GM21423 (cell line): ENCODE measurements at regions not wholly inside any gene's neighbourhood (a gene's known extent, or its start where the extent isn't known, plus 50 kb on each side); places are given as distances from the start of the nearest gene placed in this dataset.

Source experiments
- ATAC-seq: cut with Tn5 transposase; IDR thresholded peaks from one replicate; pipeline ENCODE4 v1.9.1; 2021; ENCODE audit warnings: mild to moderate bottlenecking, moderate library complexity; ENCODE audit not compliant: unreplicated experiment

DNA sequence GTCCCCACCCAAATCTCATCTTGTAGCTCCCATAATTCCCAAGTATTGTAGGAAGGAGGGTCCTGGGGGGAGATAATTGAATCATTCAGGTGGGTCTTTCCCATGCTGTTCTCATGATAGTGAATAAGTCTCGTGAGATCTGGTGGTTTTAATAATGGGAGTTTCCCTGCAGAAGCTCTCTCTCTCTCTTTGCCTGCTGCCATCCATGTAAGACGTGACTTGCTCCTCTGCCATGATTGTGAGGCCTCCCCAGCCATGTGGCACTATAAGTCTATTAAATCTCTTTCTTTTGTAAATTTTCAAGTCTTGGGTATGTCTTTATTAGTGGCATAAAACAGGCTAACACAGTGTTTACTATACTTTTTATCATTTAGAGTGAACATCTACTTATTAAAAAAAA, 338.8 kb downstream of the ANKRD7 start:
- ATAC-seq: no peak

DNA sequence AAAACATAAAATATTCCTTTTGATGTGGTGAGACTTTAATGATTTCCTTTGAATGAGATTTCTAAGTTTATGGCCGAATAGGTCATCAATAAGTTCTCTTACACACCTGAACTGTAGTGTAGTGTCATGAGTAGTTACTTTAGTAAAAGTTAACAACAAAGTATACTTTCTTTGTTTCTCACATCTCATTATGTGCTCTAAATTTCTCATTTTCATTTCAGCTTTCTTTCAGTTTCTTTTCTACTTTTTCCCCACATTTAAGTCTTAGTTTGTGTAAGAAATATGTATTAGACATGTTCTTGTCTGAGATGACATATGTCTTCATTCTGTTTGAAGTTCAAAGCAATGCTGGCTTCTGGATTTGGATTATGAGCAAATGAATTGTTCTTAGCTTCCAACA, 348.1 kb downstream of the ANKRD7 start:
- ATAC-seq: no peak

DNA sequence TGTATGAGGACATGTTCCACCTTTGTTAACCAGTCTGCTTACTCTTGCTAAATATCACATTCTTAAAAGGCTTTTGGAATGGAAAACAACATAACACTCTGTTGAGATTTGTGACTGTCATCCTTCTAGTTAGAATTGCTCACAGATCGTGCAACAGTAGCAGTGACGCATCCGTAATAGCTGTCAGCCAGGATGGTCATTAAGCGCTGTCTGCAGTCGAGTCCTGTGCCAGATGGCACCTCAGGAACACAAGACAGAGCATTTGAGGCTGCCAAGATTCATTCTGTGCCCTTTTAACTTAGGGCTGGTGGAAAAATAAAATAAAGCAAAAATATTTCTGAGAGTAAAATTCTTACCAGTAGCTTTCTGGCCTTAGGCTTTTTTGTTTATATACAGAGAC, 348.6 kb downstream of the ANKRD7 start:
- no peak for ATAC-seq

DNA sequence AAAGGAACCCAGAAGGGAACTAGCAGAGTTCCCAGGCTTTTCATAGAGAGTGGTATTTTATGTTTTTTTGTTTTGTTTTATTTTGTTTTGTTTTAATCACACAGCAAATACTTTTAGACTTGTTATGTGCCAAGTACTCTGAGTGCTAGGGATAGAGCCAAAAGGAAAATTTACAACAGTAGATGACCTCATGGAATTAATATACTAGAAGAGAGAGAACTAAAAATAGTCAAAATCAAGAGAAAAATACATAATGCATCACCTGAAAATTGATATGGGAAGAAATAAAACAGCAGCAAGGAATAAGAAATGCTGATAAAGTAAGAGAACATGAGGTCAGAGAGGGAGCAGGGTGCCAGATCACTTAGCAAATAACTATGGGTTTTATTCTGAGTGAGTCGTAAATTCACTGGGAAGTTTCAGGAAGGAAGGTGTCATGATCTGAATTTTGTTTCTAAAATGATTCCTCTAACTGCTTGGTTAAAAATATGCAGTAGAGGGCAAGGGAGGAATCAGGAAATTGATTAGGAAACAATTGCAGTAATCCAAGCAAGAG, 351.0 kb downstream of the ANKRD7 start:
- no peak for ATAC-seq

DNA sequence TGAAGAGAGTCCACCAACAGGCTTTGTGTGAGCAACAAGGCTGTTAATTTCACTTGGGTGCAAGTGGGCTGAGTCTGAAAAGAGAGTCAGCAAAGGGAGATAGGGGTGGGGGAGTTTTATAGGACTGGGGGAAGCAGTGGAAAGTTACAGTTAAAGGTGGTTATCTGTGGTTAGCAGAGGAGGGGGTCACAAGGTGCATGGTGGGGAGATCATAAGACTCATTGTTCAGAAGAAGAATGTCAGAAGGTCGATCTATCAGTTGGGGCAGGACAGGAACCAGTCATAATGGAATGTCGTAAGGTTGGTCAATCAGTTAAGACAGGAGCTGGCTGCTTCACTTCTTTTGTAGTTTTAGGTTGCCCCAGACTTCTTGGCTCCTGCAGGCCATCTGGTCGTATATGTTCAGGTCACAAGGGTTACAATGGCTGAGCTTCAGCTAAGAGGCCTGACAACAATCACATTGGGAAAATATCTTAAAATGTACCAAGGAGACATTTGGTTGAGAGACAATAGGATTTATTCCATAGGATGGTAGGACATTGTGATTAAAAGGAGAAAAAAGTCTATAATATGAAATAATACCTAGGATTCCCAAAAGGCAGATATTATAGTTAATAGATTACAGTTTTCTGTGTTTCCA, 356.4 kb downstream of the ANKRD7 start:
- no peak for ATAC-seq

DNA sequence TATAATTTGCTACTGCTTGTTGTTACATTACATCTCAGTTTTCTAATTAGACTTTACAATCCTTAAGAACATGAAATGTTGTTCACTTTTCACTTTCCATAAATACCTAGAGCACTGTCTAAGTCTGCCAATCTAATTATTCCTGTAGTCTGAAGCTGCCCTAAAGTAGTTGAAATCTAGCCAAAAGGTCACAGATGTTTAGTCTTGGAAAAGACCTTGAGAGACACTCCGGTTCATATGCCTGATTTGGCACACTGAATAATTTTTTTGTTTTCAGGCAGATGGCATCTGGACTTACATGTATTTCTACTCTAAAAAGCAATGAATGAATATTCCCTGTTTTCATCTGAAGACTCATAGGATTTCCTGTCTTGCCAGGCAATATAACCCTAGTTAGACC, 359.1 kb downstream of the ANKRD7 start:
- ATAC-seq: no peak

GRCh38 chr7:118586248-118586647, 361.7 kb downstream of the ANKRD7 start:
- no peak for ATAC-seq

DNA sequence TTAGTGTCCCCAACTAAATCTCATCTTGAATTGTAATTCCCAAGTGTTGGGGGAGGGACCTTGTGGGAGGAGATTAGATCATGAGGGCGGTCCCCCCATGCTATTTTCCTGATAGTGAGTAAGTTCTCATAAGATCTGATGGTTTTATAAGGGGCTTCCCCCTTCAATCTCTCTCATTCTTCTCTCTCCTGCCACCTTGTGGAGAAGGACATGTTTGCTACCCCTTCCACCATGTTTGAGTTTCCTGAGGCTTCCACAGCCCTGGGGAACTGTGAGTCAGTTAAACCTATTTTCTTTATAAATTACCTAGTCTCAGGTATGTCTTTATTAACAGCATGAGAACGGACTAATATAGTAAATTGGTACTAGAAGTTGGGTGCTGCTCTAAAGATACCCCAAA, 365.6 kb downstream of the ANKRD7 start:
- no peak for ATAC-seq

- ATAC-seq: no peak
Measured at GRCh38 chr7:118602090-118602489, 377.6 kb downstream of the ANKRD7 start.

DNA sequence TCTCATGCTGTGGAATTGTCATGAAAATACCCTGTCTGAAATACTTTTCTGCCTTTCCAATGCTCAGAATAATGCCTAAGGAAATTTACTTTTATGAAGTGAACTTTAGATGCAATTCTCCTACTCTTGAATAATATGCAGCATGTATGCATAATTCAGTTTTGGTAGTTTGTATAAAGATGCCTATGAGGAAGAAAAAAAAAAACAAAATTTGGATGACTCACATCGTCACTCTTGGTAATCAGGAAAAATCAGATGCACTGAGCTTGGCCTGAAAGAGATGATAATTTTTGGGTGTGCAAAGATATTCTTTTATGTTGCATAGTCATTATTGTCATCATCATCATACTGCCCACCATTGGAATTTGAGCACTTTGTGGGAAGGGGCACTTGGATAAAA, 382.1 kb downstream of the ANKRD7 start:
- ATAC-seq: no peak

DNA sequence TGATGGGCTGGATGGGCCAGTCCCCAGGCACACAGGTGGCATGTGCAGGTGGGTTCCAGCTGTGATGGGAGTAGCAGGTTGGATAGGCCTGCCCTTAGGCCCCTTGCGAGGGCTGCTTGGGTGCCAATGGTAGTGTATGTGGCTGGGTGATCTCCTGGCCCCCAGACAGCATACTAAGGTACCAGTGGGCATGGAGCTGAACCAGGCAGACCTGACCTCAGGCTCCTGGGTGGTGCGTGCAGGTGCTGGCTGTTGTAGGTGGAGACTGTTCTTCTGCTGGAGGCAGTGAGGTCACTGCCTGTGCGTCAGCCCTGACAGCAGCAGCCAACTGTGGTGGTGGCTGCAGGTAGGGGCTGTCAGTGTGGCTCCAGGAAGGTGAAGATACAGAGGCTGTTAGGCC, 384.7 kb downstream of the ANKRD7 start:
- ATAC-seq: no peak

GRCh38 chr7:118615681-118616080, 391.2 kb downstream of the ANKRD7 start:
- ATAC-seq: no peak

- ATAC-seq: no peak
Measured at GRCh38 chr7:118621810-118622360, 397.4 kb downstream of the ANKRD7 start.

DNA sequence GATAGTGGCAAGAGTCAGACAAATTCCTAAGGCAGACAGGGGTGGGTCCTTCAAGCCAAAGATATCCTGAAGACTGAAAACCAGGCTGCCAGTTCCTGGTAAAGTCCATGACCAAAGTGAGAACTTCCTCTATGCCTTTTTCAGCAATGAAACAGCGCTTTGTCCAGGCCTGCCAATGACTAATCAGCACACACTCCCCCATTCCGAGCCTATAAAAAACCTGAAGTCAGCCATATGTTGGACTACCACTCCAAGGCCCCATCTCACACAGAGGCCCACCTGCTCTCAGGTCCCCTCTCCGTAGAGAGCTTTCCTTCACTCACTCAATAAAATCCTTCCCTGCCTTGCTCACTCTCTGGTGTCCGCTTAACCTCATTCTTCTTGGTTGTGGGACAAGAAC, 402.2 kb downstream of the ANKRD7 start:
- ATAC-seq: no peak

GRCh38 chr7:118627467-118627866, 403.0 kb downstream of the ANKRD7 start:
- no peak for ATAC-seq

DNA sequence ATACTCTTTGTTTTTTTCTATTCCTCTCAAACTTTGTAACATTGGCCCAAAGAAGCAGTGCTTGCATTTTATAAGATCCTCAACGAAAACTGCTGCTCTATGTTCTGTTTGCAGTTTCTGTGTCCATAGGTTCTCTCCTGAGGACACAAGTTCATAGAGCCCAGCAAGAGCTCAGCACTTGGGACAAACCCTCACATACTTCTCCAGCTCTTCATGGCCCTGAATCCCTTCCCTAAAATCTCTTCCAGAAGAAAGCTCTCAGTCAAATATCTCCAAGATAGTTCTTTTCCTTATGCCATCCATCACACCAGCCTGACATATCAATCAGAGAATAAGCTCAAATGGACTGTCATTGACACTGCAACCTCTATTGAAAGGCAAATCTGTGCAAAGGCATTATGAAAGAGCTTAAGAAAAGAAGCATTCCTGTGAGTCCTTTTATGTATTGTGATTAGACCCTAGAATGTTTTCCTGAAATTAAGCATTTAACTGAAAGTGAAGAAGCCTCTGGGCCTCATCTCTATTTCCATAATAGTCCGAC, 405.5 kb downstream of the ANKRD7 start:
- ATAC-seq: no peak

- ATAC-seq: no peak
Measured at GRCh38 chr7:118642396-118642795, 417.9 kb downstream of the ANKRD7 start.

GRCh38 chr7:118644346-118644745, 419.8 kb downstream of the ANKRD7 start:
- ATAC-seq: no peak

- no peak for ATAC-seq
Measured at GRCh38 chr7:118648002-118648401, 423.5 kb downstream of the ANKRD7 start.

GRCh38 chr7:118657391-118658005, 433.0 kb downstream of the ANKRD7 start:
- no peak for ATAC-seq

DNA sequence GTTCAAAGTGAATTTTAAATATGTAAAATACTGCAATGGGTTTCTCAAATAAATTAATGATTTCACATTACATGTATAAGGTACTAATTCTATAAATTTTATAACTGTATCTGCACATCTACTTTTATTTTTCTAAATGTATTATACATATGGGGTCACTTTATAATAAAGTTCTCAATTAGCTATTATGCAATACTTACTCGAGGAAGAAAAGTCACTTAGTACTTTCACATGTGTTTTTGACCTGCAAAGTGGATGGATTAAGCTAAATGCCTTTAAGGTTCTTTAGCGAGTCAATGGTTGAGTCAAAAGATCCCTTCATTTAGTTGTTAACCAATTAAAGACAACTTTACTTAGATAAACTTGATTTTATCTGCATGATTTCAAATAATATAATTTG, 437.8 kb downstream of the ANKRD7 start:
- no peak for ATAC-seq

GRCh38 chr7:118664498-118664897, 440.0 kb downstream of the ANKRD7 start:
- ATAC-seq: no peak
